NOMO-1 treated with dmso at 0.1 percent for 144 hours (cell line): ENCODE measurements at regions not wholly inside any gene's neighbourhood (a gene's known extent, or its start where the extent isn't known, plus 50 kb on each side); places are given as distances from the start of the nearest gene placed in this dataset.

Experiments used
- DNase-seq: peaks from one replicate; lab custom pipeline; 2025; ENCODE audit not compliant: unreplicated experiment; lab: John Stamatoyannopoulos, UW

DNA sequence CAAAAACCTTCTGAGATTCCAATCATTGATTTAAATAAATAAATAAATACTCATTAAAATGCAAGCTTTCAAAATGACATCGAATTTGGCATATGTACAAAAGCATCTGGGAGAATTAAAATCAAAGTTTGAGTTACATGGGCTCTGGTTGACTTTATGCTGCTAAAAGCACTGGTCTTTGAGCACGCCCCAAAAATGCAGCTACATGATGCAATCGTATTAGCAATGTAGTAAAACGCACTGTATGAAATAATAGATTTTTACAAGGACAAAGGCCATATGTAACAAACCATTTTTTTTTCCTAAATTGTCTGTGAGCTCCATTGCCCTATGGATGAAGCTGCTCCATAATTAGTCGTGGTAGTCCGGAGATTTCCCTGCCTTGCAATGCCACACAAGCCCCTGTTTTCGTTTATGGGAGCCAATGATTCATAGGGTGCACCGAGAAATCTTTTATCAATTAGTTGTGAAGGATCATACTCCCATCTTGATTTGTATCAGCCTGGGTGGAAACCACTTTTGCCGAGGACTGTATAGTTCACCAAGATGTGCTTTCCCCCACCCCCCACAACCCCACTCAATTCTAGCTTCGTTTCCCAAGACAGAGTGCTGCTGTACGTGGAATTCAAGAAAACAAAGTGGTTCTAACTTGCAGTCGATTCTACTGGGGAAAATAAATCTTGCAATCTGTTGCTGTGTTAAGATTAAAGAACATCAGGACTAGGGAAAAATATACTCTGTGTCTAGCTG lies 268.4 kb downstream of the IRS1 start:
- no peak for DNase-seq

DNA sequence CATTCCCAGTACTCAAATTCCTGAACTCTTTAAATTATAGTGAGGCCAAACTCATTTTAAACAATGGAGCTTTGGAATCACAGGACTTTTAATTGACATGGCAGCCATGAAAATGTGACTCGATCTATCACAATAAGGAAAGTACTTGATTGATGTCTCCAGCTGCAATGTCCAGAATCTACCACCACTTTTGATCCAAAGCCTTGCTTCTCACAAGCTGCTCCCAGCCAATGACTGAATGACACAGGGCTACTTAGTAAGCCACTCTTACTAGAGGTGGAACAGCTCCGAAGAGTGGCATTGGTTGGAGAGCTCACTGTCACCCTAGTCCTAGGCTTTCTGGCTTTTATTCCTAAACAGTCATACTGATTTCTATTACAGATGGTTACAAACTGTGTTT lies 270.1 kb downstream of the IRS1 start:
- DNase-seq, result no peak

DNA sequence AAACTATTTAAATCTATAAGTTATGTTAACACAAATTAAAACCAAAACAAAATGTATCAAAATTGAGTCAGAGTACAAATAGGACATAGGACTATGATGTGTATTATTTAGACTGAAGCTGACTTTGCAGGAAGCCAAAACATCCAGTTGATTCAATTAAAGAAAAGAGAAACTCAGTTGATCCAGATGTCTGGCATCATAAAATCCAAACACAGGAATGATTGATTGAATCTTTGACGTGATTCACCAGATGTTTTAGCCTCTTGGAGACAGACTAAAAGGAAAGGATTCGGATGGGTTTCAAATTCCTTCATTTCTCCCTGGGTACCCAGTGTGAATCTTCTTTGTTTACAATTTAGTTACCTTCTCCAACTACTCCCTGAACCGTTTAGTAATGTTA lies 272.9 kb downstream of the IRS1 start:
- no peak for DNase-seq

DNA sequence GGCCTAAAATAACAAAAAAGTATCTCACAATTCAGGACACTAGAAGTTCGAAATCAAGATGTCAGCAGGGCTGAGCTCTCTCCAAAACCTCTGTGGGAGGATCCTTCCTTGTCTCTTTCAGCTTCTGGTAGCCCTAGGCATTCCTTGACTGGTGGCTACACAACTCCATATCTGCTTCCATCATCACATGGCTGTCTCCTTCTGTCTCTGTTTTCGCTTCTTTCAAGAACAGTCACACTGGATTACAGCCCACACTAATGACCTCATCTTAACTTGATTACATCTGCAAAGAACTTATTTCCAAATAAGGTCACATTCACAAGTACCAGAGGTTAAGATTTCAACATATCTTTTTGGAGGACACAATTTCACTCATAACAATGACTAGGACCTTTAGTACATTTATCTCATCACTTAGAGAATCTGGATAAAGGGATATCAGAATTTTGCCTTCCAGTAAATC lies 275.2 kb downstream of the IRS1 start:
- DNase-seq, result no peak

DNA sequence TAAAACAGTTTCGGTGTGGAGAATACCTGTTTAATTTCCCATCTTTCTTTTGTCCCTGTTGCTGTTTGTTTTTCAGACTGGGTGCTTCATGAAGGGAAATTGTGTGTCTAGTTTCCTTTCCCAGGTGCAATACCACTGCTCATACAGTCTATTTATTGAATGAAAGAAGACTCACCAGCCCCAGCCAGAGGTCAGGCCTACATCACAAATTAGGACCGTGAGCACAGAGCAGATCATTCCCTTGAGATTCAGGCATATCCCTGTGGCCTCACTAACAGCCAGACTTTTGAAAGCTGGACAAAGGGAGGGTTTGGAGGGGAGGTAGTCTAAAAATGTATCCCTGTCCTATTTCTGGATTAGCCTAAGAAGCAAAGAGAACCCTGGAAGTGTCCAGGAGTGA lies 278.9 kb downstream of the IRS1 start:
- no peak for DNase-seq

DNA sequence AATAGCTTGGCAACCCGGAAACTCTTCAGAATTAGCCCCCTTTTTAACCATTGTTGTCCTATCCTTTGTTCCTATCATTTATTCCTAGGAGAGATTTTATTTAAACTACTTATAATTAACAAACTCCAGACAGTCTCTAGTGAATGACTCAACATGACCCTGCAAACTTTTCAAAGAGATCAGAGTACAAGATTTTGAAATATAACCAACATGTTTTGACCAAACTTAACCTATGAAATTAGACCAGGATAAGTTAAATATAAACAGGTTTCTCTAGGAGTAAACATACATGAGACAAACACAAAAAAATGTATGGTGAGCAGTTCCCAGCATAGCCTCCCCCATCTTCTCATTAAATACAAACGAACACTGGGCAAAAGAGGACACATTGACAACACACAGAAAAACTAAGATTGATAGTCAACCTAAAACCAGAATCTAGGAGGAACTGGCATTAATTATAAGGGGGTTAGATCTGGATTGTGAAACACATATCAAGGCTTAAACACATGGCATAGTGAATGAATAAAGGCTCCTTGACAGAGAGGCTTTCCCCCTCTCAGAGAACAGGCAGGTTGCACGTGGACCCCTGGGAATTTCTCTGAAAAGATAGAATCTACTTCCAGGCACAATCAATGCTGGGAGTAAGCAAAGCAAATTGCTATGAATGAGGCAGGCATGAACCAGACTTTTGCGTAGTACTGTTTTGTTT lies 284.1 kb downstream of the IRS1 start:
- no peak for DNase-seq

DNA sequence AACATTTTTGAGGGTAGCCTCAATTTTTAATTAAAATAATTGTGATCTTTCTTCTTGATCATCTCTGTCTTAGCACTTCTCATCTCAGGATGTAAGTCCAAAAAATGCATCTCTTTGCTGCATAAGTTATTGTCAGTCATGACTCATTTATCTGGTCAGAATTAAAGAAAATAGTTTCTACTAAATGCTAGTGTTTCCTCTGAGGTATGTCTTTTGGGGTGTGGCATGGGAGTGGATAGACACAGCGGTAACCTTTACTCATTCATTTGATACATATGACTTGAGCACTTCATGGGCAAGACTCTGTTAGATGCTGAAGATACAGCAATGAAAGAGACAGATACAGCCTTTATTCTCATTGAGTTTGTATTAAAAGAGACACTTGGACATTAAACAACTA lies 284.7 kb downstream of the IRS1 start:
- no peak for DNase-seq

DNA sequence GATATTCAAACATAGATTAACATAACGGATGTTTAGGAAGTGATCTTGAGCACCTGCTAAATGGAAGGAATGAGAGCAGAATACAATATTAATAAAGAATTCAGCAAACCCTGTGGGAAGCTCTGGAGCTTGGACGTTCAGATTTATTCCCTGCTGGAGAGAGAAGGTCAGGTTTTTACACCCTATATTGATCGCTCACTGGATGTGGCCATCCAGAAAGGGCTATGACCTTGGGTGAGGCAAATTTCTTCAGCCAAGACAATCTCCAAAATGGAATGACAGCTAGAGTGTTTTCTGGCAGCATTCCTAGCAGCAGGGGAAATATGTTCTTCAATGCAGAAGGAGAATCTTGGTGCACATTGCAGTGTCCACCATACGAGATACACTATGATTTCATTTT lies 288.3 kb downstream of the IRS1 start:
- DNase-seq, result no peak

DNA sequence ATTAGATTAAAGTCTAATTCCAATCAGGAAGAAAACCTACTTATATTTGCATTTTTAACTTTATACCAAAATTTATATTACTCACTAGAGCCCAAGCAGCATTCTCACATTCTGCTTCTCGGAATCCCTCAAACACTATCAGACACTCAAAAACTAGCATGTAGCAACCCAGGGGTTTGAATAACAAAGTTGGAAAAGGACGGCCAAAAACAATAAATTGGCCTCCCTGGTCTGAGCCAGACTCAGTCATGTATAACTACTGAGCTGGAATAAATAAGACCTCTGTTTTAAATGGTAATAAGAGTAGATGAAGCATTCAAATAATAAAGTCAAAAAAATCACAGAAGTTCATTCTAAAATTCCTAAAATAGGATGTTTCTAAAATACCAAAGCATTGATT lies 290.9 kb downstream of the IRS1 start:
- DNase-seq, result no peak

DNA sequence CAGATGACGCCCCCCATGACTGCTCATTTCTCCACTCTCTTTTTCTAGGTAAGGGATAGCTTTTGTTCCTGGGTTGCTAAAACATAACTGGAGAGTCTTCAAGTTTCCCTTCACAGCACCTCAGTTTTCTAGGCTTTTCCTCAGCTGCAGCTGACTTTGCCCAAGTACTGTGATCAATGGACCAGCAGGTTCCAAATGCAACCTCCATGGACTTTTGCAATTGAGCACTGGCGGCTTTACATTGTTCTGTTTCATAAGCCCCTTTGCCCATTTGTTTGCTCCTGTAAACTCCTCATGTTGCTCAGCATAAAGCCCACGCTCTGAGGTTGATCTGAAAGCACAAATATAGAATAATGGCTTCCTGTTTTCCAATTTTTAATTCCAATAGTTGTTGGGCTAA lies 291.6 kb downstream of the IRS1 start:
- DNase-seq, result no peak

DNA sequence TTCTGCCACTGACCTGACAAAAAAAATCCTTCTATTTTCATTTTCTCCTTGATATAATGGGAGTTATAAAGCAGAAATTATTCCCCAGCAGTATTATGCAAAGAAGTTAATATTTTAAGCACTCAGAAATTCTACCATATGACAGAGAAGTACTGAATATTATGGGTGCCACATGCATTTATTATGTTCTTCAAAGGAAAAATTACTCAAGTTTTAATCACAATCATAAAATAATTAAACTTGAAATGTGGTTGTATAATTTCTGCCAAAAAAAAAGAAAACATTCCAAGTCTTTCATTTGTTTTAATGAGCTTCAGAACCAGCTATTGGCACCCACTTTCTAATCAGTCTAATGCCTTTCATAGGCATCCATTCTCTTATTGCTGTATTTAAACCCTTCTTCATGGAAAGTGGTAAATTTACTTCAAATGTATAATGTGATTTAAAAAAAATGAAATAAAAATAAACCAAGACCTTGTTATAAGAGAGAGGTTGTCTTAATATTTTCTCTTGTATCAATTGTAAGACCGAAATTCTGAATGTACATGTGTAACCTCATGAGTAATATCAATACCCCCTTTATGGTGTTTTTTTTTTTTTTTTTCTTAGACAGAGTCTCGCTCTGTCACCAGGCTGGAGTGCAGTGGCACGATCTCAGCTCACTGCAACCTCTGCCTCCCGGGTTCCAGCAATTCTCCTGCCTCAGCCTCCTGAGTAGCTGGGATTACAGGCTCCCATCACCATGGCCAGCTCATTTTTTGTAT lies 302.3 kb downstream of the IRS1 start:
- DNase-seq, result no peak

DNA sequence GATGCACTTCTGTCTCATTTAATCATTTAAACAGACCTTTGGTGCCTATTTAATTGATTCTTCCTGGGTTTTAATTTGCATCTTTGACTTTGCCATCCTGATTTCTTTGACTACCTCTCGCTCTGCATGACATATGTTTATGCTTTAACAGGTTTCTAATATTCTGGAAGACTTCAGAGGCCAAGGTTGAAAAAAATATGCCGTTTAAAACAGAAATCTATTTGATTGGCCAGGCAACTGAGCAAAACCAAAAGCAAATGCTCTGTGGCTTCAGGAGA lies 303.4 kb downstream of the IRS1 start:
- no peak for DNase-seq

DNA sequence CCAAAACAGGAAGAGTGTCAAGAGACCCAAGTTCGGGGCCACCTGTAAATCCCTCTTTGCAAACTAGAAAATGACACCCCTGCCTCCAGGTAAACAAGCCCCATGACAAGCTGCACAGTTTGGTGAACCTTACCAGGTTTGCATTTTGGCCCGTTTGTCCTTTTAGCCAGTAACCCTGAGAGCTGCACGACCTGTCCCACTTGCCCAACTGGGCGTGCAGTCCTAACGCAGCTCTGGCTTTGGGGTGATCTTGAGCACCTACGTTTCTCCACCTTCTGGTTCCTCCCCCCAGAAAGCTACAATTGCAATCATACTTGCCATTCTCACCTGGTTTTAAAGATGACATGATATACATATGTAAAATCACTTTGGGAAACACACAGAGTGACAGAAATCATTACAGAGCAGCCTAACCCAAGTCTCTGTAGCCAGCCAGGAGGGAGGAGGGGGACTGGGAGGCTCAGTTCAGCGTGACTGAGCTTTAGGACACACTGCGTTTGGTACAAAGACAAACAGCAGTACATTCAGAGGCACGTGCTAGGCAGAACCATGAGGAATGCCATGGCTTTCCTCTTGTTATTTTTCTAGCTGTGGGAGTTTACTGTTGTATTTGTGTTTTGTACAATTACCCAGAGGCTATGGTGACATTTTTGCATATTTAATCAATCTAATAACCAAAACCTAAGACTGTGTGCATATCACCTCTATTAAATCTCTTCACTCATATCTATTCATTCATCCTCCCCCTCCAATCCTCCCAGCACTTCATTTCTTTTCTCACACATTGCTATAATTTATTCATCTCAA lies 304.0 kb downstream of the IRS1 start:
- no peak for DNase-seq

DNA sequence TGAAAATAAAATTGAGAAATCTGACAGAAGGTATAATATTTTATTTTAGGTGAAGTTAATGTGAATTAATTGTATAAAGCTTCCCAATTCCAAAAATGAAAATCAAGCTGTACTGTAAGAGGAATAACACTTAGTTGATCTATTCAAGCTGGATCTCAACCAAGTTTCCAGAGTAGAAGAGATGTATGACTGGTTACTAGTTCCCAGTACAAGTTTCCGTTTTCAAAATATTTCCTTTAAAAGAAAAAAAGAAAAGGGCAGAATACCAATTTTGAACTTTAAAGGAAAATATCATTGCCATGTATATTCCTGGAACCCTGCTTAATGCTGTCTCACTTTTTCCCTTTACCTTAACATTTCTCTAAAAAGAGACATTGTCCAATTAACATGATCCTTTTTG lies 308.5 kb downstream of the IRS1 start:
- no peak for DNase-seq

DNA sequence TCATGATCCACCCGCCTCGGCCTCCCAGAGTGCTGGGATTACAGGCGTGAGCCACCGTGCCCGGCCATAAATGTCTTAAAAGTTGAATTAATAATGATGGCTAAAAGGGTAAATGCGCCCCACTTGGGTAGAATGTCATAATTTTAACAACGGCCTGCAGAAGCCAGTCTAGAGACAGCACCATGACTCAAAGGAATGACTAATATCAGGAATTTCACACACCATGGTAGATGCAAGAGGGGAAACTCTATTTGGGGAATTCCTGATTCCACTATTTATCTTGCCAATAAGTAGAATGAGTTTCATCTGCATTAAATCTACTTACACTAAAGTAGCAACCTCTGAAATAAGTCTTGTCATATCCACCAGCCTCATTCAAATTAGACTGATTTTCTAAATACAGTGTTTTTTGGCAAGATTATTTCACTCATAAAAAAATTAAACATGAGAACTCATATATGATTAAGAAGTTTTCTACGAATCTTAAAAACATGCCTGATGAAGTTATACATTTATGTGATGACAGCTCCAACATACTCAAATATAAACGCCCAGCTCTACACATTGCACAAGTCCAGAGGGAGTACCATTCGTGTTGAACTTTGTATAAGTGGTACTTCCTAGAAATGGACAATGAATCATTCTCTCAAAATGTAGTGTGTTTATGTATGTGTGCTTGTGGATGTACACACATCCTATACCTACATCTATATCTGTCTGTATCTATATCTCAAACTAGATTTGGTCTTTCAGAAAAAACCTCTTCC lies 309.7 kb downstream of the IRS1 start:
- no peak for DNase-seq

DNA sequence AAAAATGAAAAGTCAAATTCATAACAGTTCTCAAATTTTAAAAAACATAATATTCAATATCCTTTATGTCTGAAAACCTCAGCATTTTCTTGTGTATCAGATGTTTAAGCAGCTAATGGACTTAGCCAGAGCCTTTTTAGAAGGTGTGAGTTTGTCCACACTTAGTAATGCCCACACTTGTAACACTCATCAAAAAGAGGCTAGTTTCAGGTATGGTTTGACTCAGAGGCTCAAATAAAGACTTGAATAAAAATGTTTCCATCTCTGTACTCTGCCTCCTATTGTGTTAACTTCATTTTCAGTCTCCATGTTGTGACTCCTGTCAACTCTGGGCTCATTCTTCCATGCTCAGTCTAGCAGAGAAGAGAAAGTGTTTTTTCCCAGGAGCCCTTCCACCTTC lies 311.6 kb downstream of the IRS1 start:
- DNase-seq, result no peak

DNA sequence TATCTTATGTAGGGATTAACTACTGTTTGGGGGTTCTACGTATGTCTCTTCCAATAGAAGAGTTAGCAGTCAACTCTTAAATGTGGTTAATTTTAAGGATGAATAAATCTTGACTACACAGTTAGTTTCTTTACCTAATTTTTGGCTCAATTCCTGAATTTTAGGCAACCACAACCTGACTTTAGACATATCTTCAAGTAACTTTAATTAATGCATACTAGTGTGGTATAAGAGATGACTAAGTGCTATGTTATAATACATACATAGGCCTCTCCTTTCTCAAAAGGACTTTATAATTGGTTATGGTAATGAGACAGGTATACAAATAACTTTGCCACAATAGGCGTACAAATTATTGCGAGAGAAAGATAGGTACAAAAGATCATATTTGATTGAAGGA lies 312.0 kb downstream of the IRS1 start:
- no peak for DNase-seq

DNA sequence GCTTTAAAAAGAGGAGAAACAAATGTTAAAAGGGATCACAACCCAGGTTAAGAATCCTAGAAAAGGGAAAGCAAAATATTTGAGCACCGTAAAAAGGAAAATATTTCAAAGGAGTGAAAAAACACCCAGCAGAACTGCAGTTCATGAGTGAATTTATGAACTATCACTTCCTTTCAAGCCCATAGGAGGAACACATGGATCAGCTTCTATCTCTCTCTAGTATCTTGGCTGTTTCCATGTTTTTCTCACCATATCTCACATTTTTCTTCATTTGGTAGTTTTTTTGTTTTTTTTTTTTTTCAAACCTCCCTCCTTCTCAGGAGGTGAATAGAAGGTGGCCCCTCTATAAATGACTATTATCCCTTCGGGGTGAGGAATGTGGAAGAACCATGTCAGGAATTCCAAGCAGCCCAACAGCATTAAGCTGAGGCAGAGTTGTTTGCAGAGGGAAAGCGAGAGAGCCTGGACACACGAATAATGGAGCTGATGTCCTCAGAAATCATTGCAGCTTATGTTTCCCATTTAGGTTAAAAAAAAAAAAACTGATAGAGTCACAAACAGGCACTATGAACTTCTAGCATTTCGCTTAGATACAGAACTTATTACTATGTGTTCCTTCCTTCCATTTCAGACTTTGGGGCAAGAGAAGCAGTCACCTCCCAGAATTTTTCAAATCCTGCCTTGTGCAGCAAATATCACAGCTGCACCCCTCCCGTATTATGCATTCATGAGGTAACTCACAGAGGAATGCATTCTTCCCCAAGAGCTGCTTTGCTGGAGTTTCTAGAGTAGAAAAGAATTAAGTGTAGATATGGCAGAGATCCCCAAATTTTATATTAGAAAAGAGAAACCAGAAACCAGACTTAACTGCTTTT lies 315.6 kb downstream of the IRS1 start:
- DNase-seq, result no peak

DNA sequence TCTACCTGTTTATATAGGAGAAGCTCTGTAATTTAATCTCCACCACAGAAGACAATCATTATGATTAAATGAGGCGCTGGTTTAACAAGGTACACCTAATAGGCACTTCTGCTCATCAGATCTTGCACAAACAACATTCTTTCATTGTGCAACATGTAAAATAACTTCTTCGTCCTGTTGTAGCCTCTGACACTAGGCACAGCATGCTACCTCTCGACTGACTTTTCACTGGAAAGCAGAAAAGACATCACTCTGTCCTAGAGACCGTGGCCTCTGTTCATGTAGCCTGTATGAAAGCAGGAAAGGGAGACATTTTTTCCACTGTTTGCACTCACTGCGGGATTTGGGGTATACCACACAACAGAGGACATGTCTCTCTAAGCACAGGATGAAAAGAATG lies 316.5 kb downstream of the IRS1 start:
- DNase-seq, result no peak
